ENCODE measurements at regions not wholly inside any gene's neighbourhood (a gene's known extent, or its start where the extent isn't known, plus 50 kb on each side); places are given as distances from the start of the nearest gene placed in this dataset.

GRCh38 chr16:9567666-9568065 is 476.2 kb downstream of the HAPSTR1 start:
- Histone ChIP-seq H3K4me3 (no peak overlapping the region), H3K4me1 (ENCODE audit: control insufficient read depth in 1 of 2, low read depth in 2 of 2) (no peaks in the 10 kb centered on the region), H3K27me3 (replicated peaks; ENCODE audit: insufficient read depth) (no peaks in the 10 kb centered on the region), H3K9me3 (no peaks in the 10 kb centered on the region), H3K36me3 (no peaks in the 10 kb centered on the region), H3K27ac (no peak overlapping the region)
- no peak for TF ChIP-seq CTCF (IDR thresholded peaks at IDR 0.05)
- no peak for DNase-seq (ENCODE audit: low spot score)
- ATAC-seq (ENCODE audit: insufficient number of reproducible peaks, low FRiP score, low read depth) = no peak

DNA sequence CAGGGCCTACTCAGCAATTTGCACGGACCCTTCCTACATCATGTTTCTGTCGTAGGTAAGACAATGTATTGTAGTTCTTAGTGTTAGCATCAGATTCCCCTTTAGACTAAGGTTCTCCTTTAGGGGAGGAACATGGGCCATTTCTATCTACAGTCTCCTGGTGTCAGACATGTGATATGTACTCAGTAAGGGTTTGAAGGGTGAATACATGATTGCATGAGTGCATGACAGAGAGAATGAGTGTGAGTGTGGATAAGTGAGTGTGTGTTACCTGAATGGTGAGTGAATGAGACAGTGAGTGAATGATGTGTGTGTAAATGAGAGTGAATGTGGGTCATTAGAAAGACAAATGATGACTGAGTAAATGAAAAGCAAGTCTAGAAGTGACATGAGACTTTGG is 476.8 kb downstream of the HAPSTR1 start:
- Histone ChIP-seq H3K27me3 (replicated peaks; ENCODE audit: insufficient read depth) (no peaks in the 10 kb centered on the region), H3K9me3 (no peaks in the 10 kb centered on the region), H3K4me3 (no peak overlapping the region), H3K4me1 (ENCODE audit: control insufficient read depth in 1 of 2, low read depth in 2 of 2) (no peaks in the 10 kb centered on the region), H3K36me3 (no peaks in the 10 kb centered on the region), H3K27ac (no peak overlapping the region)
- ATAC-seq (ENCODE audit: insufficient number of reproducible peaks, low FRiP score, low read depth) (no peak), DNase-seq (ENCODE audit: low spot score) (no peak)
- TF ChIP-seq CTCF (IDR thresholded peaks at IDR 0.05) = no peak

DNA sequence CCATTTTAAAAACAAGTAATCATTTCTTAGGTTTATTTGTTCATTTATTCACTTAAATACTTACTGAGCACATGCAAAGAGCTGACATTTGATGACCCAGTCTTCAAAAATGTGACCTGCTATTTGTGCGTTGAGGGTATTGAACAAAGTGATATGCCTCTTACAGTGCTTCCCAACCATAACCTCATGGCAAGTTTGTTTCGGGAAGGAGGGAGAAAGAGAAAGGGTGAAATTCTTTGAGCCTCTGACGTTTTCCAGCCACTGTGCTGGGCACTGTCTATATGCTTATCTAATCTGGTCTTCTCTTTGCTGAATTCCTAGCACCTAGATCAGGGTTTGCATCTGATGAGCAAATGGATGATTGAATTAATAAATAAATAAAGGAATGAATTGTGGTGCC is 479.1 kb downstream of the HAPSTR1 start:
- no peaks in the 10 kb centered on the region for H3K36me3 ChIP-seq
- no peaks in the 10 kb centered on the region for H3K27me3 ChIP-seq (replicated peaks; ENCODE audit: insufficient read depth)
- H3K9me3 ChIP-seq = no peaks in the 10 kb centered on the region
- H3K4me3 ChIP-seq = no peak overlapping the region
- ATAC-seq (ENCODE audit: insufficient number of reproducible peaks, low FRiP score, low read depth) (no peak), DNase-seq (ENCODE audit: low spot score) (no peak)
- no peak overlapping the region for H3K27ac ChIP-seq
- TF ChIP-seq CTCF (IDR thresholded peaks at IDR 0.05) = no peak
- no peaks in the 10 kb centered on the region for H3K4me1 ChIP-seq (ENCODE audit: control insufficient read depth in 1 of 2, low read depth in 2 of 2)

- H3K9me3 ChIP-seq = no peaks in the 10 kb centered on the region
- ATAC-seq (ENCODE audit: insufficient number of reproducible peaks, low FRiP score, low read depth) = no peak
- no peak overlapping the region for H3K4me3 ChIP-seq
- DNase-seq (ENCODE audit: low spot score) = no peak
- H3K27ac ChIP-seq = no peak overlapping the region
- H3K4me1 ChIP-seq (ENCODE audit: control insufficient read depth in 1 of 2, low read depth in 2 of 2) = no peaks in the 10 kb centered on the region
- TF ChIP-seq CTCF (IDR thresholded peaks at IDR 0.05) = no peak
- no peaks in the 10 kb centered on the region for H3K27me3 ChIP-seq (replicated peaks; ENCODE audit: insufficient read depth)
- no peaks in the 10 kb centered on the region for H3K36me3 ChIP-seq
Observed at GRCh38 chr16:9578459-9578858, 487.0 kb downstream of the HAPSTR1 start.

DNA sequence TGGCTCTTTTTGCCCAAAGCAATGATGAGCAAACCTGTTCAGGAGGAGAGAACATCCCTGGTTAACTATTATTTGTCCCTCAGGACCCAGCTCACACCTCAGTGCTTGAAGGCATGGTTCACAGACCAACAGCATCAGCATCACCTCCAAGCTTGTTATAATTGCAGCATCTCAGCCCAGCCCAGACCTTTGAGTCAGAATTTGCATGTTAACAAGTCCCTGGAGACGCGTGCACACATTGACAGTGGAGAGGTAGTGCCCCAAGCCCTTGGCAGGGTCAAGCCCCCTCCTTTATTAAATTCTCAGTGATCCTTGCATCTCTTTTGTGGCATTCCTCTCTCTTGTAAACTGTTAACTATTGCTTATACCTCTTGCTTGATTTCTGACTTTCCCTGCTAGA is 488.6 kb downstream of the HAPSTR1 start:
- TF ChIP-seq CTCF (IDR thresholded peaks at IDR 0.05) = no peak
- no peaks in the 10 kb centered on the region for H3K4me1 ChIP-seq (ENCODE audit: control insufficient read depth in 1 of 2, low read depth in 2 of 2)
- no peaks in the 10 kb centered on the region for H3K9me3 ChIP-seq
- H3K27me3 ChIP-seq (replicated peaks; ENCODE audit: insufficient read depth) = no peaks in the 10 kb centered on the region
- no peak overlapping the region for H3K27ac ChIP-seq
- no peak for ATAC-seq (ENCODE audit: insufficient number of reproducible peaks, low FRiP score, low read depth)
- no peak overlapping the region for H3K4me3 ChIP-seq
- H3K36me3 ChIP-seq = no peaks in the 10 kb centered on the region
- no peak for DNase-seq (ENCODE audit: low spot score)
